ENCODE measurements at regions not wholly inside any gene's neighbourhood (a gene's known extent, or its start where the extent isn't known, plus 50 kb on each side); places are given as distances from the start of the nearest gene placed in this dataset.

GRCh38 chr21:32061729-32062128 lies 188.9 kb downstream of the HUNK start:
- H4K20me1 ChIP-seq (ENCODE audit: insufficient read depth, low read length) = no peaks in the 10 kb centered on the region
- H3K4me1 ChIP-seq (ENCODE audit: low read length) = no peaks in the 10 kb centered on the region
- H3K27me3 ChIP-seq (ENCODE audit: low read depth, low read length) = no peaks in the 10 kb centered on the region
- no peak overlapping the region for H3K9ac ChIP-seq (ENCODE audit: low read length)
- TF ChIP-seq CTCF (IDR thresholded peaks at IDR 0.05; ENCODE audit: low read depth, low read length) (no peak), EZH2phosphoT487 (IDR thresholded peaks at IDR 0.05; ENCODE audit: low read depth) (no peak)
- H3K9me3 ChIP-seq (ENCODE audit: insufficient read depth, low read length) = no peaks in the 10 kb centered on the region
- no peak overlapping the region for H3K4me3 ChIP-seq (ENCODE audit: low read length)
- no peaks in the 10 kb centered on the region for H3K36me3 ChIP-seq (replicated peaks; ENCODE audit: low read depth, low read length)
- no peak overlapping the region for H3K4me2 ChIP-seq (ENCODE audit: low read length)
- no peak overlapping the region for H2AFZ ChIP-seq (ENCODE audit: low read depth, low read length)
- H3K79me2 ChIP-seq (ENCODE audit: low read length) = no peaks in the 10 kb centered on the region
- H3K27ac ChIP-seq (ENCODE audit: low read length) = no peak overlapping the region

- Histone ChIP-seq H2AFZ (ENCODE audit: low read depth, low read length) (no peak overlapping the region), H3K79me2 (ENCODE audit: low read length) (no peaks in the 10 kb centered on the region)
- no peak for TF ChIP-seq EZH2phosphoT487 (IDR thresholded peaks at IDR 0.05; ENCODE audit: low read depth)
- TF ChIP-seq CTCF (IDR thresholded peaks at IDR 0.05; ENCODE audit: low read depth, low read length) = no peak
These were observed 184.0 kb downstream of the HUNK start for GRCh38 chr21:32056791-32057190.

GRCh38 chr21:32055305-32055704 lies 182.5 kb downstream of the HUNK start:
- H3K9ac ChIP-seq (ENCODE audit: low read length) = no peak overlapping the region
- H4K20me1 ChIP-seq (ENCODE audit: insufficient read depth, low read length) = no peaks in the 10 kb centered on the region
- no peaks in the 10 kb centered on the region for H3K4me1 ChIP-seq (ENCODE audit: low read length)
- no peak overlapping the region for H2AFZ ChIP-seq (ENCODE audit: low read depth, low read length)
- H3K27ac ChIP-seq (ENCODE audit: low read length) = no peak overlapping the region
- H3K9me3 ChIP-seq (ENCODE audit: insufficient read depth, low read length) = no peaks in the 10 kb centered on the region
- no peak overlapping the region for H3K4me2 ChIP-seq (ENCODE audit: low read length)
- TF ChIP-seq EZH2phosphoT487 (IDR thresholded peaks at IDR 0.05; ENCODE audit: low read depth) (no peak), CTCF (IDR thresholded peaks at IDR 0.05; ENCODE audit: low read depth, low read length) (no peak)
- H3K27me3 ChIP-seq (ENCODE audit: low read depth, low read length) = no peaks in the 10 kb centered on the region
- no peaks in the 10 kb centered on the region for H3K79me2 ChIP-seq (ENCODE audit: low read length)
- no peaks in the 10 kb centered on the region for H3K36me3 ChIP-seq (replicated peaks; ENCODE audit: low read depth, low read length)
- H3K4me3 ChIP-seq (ENCODE audit: low read length) = no peak overlapping the region

More at GRCh38 chr21:32056791-32057190, 184.0 kb downstream of the HUNK start:
- no peaks in the 10 kb centered on the region for H3K36me3 ChIP-seq (replicated peaks; ENCODE audit: low read depth, low read length)
- no peak overlapping the region for H3K9ac ChIP-seq (ENCODE audit: low read length)
- H3K4me3 ChIP-seq (ENCODE audit: low read length) = no peak overlapping the region
- no peak overlapping the region for H3K27ac ChIP-seq (ENCODE audit: low read length)
- no peaks in the 10 kb centered on the region for H4K20me1 ChIP-seq (ENCODE audit: insufficient read depth, low read length)
- no peaks in the 10 kb centered on the region for H3K27me3 ChIP-seq (ENCODE audit: low read depth, low read length)
- H3K9me3 ChIP-seq (ENCODE audit: insufficient read depth, low read length) = no peaks in the 10 kb centered on the region
- no peak overlapping the region for H3K4me2 ChIP-seq (ENCODE audit: low read length)
- H3K4me1 ChIP-seq (ENCODE audit: low read length) = no peaks in the 10 kb centered on the region

Data from OCI-LY3 (cell line).